RWPE2 (cell line): ENCODE measurements at regions not wholly inside any gene's neighbourhood (a gene's known extent, or its start where the extent isn't known, plus 50 kb on each side); places are given as distances from the start of the nearest gene placed in this dataset.

Experiments used
- ATAC-seq: fragments of 200-7000 bp; cut with Tn5 transposase; 3 replicates; pipeline ENCODE4 v1.9.1; 2021; ENCODE audit warnings: low read depth
- DNase-seq: peaks from one replicate; pipeline ENCODE4 v3.0.0-alpha.2; 2020; ENCODE audit warnings: low spot score
- H3K27ac ChIP-seq: fragments of 450-650 bp; 2 replicates; pipeline ENCODE4 v1.5.1; 2017; ENCODE audit warnings: mild to moderate bottlenecking; ENCODE audit not compliant: poor library complexity, severe bottlenecking
- H3K27me3 ChIP-seq: fragments of 250-450 bp; sonication (Bioruptor Pico); 2 replicates; pipeline ENCODE4 v1.5.1; 2021; ENCODE audit warnings: mild to moderate bottlenecking, moderate library complexity; ENCODE audit not compliant: insufficient read depth, poor library complexity, severe bottlenecking
- H3K36me3 ChIP-seq: fragments of 250-450 bp; sonication (Bioruptor Pico); 2 replicates; pipeline ENCODE4 v1.5.1; 2020; ENCODE audit warnings: low read depth, mild to moderate bottlenecking, moderate library complexity
- H3K4me1 ChIP-seq: fragments of 250-450 bp; sonication (Bioruptor Pico); 2 replicates; pipeline ENCODE4 v1.5.1; 2021; ENCODE audit warnings: mild to moderate bottlenecking, moderate library complexity; ENCODE audit not compliant: insufficient read depth, poor library complexity, severe bottlenecking
- H3K4me3 ChIP-seq: fragments of 250-450 bp; sonication (Bioruptor Pico); 2 replicates; pipeline ENCODE4 v1.5.1; 2021; ENCODE audit warnings: mild to moderate bottlenecking, moderate library complexity; ENCODE audit not compliant: severe bottlenecking
- H3K9me3 ChIP-seq: fragments of 250-450 bp; sonication (Bioruptor Pico); 2 replicates; pipeline ENCODE4 v1.5.1; 2021; ENCODE audit warnings: mild to moderate bottlenecking, moderate library complexity; ENCODE audit not compliant: severe bottlenecking
- TF ChIP-seq, protein P1 (sequence below): fragments of 450-650 bp; IDR thresholded peaks from one replicate; pipeline ENCODE4 v1.5.1; 2017; ENCODE audit warnings: mild to moderate bottlenecking, moderate library complexity; ENCODE audit not compliant: poor library complexity, severe bottlenecking

DNA sequence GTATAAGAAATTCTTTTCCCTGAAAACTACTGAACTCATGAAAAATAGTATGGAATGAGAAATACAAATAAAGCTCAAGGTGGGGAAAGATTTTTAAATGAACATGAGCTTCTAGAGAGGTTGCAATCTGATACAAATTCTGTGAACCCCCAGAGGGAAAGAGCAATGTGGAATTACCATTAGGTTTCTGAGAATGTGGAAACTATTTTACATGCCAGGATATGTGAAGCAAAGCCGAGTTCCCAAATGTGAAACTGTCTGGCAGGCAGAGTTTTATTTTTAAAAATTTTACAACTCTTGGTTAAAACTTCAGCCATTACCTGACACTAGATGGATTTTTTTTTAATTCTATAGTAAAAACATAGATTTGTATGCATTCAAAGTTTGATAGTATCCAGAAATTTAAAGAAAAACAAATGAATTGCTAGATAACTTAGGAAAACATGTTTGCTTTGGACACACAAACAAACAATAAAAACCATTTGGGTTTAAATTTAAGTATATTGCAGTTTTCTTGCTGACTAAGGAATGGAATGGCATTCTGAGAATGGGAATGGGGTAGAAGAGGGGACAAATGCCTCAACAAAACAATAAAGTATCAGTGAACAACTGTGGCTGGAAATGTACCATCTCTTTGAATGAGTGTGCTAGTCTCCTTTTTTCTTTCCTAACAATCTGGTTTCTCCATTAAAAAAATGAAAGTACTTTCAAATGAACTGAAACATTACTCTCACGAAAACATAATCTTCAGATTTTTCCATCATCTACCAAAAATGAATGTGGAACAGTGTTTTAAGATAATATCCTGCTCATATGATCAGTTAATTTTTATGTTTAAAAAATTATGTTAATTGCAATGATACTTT lies 99.6 kb downstream of the PCDH18 start:
- Histone ChIP-seq H3K4me3 (no peak overlapping the region), H3K4me1 (no peaks in the 10 kb centered on the region)
- DNase-seq = no peak

DNA sequence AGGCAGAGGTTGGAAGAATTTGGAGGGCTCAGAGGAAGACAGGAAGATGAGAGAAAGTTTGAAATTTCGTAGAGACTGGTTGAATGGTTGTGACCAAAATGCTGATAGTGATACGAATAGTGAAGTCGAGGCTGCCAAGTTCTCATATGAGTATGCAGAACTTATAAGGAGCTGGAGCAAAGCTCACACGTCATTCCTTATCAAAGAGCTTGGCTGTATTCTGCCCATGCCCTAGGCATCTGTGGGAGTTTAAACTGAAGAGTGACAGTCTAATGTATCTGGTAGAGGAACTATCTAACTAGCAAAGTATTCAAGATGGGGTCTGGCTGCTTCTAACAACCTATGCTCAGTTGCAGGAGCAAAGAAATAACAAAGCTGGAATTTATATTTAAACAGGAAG lies 102.1 kb downstream of the PCDH18 start:
- DNase-seq (no peak), ATAC-seq (no peak)
- Histone ChIP-seq H3K27ac (no peak overlapping the region), H3K4me3 (no peak overlapping the region), H3K27me3 (no peaks in the 10 kb centered on the region), H3K36me3 (no peaks in the 10 kb centered on the region), H3K4me1 (no peaks in the 10 kb centered on the region), H3K9me3 (no peaks in the 10 kb centered on the region)
- TF ChIP-seq, protein P1, sequence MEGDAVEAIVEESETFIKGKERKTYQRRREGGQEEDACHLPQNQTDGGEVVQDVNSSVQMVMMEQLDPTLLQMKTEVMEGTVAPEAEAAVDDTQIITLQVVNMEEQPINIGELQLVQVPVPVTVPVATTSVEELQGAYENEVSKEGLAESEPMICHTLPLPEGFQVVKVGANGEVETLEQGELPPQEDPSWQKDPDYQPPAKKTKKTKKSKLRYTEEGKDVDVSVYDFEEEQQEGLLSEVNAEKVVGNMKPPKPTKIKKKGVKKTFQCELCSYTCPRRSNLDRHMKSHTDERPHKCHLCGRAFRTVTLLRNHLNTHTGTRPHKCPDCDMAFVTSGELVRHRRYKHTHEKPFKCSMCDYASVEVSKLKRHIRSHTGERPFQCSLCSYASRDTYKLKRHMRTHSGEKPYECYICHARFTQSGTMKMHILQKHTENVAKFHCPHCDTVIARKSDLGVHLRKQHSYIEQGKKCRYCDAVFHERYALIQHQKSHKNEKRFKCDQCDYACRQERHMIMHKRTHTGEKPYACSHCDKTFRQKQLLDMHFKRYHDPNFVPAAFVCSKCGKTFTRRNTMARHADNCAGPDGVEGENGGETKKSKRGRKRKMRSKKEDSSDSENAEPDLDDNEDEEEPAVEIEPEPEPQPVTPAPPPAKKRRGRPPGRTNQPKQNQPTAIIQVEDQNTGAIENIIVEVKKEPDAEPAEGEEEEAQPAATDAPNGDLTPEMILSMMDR = no peak

More for the DNA sequence above, 99.6 kb downstream of the PCDH18 start:
- Histone ChIP-seq H3K27me3 (no peaks in the 10 kb centered on the region), H3K36me3 (no peaks in the 10 kb centered on the region), H3K9me3 (no peaks in the 10 kb centered on the region), H3K27ac (no peak overlapping the region)
- TF ChIP-seq, protein P1 = no peak
- no peak for ATAC-seq

DNA sequence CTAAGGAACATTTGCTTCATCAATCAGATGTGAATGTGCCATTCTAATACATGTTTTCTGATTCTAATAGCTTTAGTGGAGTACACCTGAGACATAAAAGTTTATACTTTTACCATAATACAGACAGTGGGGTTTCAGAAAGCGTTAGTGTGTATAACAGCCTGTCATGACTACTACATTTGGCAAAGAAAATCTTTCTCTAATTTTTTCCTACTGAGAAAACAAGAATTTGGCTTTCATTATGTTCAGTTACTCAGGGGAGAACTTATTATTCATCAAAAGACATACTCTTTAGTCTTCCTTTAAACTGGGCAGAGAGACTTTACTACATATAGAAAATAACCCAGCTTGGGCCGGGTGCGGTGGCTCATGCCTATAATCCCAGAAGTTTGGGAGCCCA lies 104.9 kb downstream of the PCDH18 start:
- Histone ChIP-seq H3K36me3 (no peaks in the 10 kb centered on the region), H3K9me3 (no peaks in the 10 kb centered on the region), H3K4me3 (no peak overlapping the region), H3K4me1 (no peaks in the 10 kb centered on the region), H3K27ac (no peak overlapping the region), H3K27me3 (no peaks in the 10 kb centered on the region)
- TF ChIP-seq, protein P1 = no peak
- DNase-seq (no peak), ATAC-seq (no peak)

DNA sequence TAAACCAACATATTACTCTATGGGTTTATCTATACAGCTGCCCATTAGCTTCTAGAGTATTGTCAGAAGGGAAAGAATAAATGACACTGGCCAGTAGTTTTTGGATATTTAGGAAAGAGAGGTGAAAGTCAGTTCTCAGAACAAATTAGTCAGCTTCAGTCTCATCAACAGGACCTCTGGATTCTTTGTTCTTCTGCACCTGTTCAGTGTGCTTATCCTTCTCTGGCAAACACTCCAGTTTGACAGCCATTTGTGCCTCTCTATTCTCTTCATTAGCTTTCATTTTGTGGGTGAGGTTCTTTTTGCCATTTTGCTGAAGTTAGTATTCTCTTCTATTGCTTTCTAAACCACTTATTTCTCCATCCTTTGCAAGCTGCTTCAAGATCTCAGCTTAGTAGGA lies 107.0 kb downstream of the PCDH18 start:
- H3K9me3 ChIP-seq = no peaks in the 10 kb centered on the region
- no peak overlapping the region for H3K27ac ChIP-seq
- no peaks in the 10 kb centered on the region for H3K27me3 ChIP-seq
- ATAC-seq (no peak), DNase-seq (no peak)
- TF ChIP-seq, protein P1 = no peak
- no peak overlapping the region for H3K4me3 ChIP-seq
- no peaks in the 10 kb centered on the region for H3K4me1 ChIP-seq
- H3K36me3 ChIP-seq = no peaks in the 10 kb centered on the region

DNA sequence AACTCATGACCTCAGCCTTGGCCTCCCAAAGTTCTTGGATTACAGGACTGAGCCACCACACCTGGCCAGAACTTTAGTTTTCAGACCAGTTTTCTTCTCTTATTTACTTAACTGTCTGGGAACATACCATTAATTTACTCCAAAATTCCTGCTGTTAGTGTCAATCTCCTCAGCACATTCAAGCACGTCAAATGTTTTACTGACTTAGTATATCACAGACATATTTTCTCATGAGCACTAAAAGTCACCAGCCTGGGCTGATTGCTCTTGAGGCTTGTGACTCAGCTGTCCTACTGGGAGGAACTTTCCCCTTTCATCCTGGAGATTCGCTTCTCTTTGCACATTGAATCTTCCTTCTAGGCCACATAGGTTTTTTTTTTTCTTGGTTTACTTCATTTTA lies 109.6 kb downstream of the PCDH18 start:
- DNase-seq = no peak
- H3K27ac ChIP-seq = no peak overlapping the region
- no peak overlapping the region for H3K4me3 ChIP-seq
- H3K27me3 ChIP-seq = no peaks in the 10 kb centered on the region
- ATAC-seq = no peak
- no peaks in the 10 kb centered on the region for H3K9me3 ChIP-seq
- TF ChIP-seq, protein P1 = no peak
- H3K4me1 ChIP-seq = no peaks in the 10 kb centered on the region
- H3K36me3 ChIP-seq = no peaks in the 10 kb centered on the region
